HUES48 (cell line): ENCODE measurements at regions not wholly inside any gene's neighbourhood (a gene's known extent, or its start where the extent isn't known, plus 50 kb on each side); places are given as distances from the start of the nearest gene placed in this dataset.
"Not testable (repeated sequence)": the region's sequence is repeated elsewhere in the genome, so short reads cannot be mapped to it uniquely, and the experiment has no call there.

Experiments used
- H3K27ac ChIP-seq: one replicate; pipeline ENCODE4 v1.7.0; 2013; ENCODE audit warnings: low read depth, low read length, inconsistent platforms
- H3K27me3 ChIP-seq: 2 replicates; pipeline ENCODE4 v1.6.1; 2013; ENCODE audit warnings: mild to moderate bottlenecking, low read length; ENCODE audit not compliant: control insufficient read depth, insufficient read depth
- H3K36me3 ChIP-seq: 2 replicates; pipeline ENCODE4 v1.6.1; 2013; ENCODE audit warnings: low read length; ENCODE audit not compliant: control insufficient read depth, insufficient read depth
- H3K4me1 ChIP-seq: 2 replicates; pipeline ENCODE4 v1.6.1; 2013; ENCODE audit warnings: mild to moderate bottlenecking, low read length; ENCODE audit not compliant: control insufficient read depth, insufficient read depth
- H3K4me3 ChIP-seq: 2 replicates; pipeline ENCODE4 v1.5.1; 2013; ENCODE audit warnings: mild to moderate bottlenecking, low read depth, low read length
- H3K9ac ChIP-seq: 2 replicates; pipeline ENCODE4 v1.6.1; 2013; ENCODE audit warnings: mild to moderate bottlenecking, low read depth, low read length, moderate library complexity
- H3K9me3 ChIP-seq: 2 replicates; pipeline ENCODE4 v1.6.1; 2013; ENCODE audit warnings: low read length; ENCODE audit not compliant: control insufficient read depth, insufficient read depth

DNA sequence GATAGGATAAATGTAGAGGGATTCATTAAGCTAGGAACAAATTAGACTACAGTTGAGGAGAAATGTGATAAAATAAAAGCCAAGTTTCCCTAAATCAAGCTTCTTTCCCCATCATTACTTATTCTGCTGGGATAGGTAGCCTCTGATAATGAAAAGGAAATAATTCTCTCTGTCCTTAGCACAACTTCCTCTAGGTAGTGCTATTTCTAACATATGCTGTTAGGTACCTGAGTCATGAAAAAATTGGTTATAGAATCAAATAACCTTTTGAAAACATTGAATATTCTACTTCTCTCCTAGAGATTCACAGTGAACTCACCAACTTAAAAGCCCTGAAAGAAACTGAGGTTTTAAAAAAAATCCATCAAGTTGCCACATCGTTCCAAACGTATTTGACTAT is 1793.1 kb downstream of the EFNA5 start:
- Histone ChIP-seq H3K27me3 (no peaks in the 10 kb centered on the region), H3K9me3 (no peaks in the 10 kb centered on the region), H3K9ac (no peak overlapping the region), H3K4me3 (no peak overlapping the region), H3K4me1 (no peaks in the 10 kb centered on the region), H3K27ac (no peak overlapping the region), H3K36me3 (no peaks in the 10 kb centered on the region)

DNA sequence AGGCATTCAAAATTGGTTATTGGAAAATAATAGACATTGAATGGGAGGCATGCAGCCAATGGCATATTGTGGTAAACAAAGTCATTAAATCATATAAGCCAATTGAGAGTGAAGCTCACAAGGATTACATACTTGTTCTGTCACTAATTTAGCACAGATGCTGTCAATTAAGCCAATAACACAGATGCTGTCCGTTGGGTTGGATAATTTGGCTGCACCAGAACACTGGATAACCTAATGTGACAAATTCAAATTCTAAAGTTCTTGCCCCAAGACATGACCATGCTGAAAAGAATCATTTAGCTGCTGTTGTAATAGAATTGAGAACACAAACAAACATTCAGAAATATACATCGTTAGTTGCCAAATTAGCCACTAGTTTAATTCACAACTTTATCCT is 1796.4 kb downstream of the EFNA5 start:
- Histone ChIP-seq H3K27ac (no peak overlapping the region), H3K9me3 (no peaks in the 10 kb centered on the region), H3K36me3 (no peaks in the 10 kb centered on the region), H3K4me3 (no peak overlapping the region), H3K4me1 (no peaks in the 10 kb centered on the region), H3K27me3 (no peaks in the 10 kb centered on the region), H3K9ac (no peak overlapping the region)

DNA sequence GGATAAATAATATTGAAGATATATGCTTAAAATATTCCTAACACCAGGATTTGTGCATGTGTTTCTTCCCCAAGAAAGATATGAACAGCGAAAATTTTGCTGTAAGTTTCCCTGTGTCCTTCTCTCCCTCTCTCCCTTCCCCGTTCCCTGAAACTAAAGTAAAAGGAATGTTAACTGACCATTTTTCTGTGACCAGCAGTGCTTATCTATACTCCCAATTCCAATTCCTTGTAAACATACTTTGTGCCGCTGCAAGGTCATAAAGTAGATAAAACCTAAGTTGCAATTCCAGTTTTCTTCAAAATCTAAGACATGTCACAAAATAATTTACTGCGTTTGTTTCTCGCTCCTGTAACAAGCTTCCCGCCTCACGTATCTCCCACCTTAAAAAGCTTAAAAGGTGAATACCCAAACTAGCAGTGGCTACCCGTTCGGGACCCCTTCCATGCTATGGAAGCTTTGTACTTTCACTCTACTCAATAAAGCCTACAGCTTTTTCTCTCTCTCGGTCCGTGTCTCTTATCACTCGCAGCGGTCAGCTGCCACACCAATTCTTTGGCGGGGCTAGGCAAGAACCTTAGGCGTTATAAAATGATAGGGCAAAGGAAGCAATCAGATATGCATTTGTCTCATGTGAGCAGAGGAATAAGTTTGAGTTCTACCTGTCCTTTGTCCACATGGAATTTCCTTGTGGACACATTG is 1798.0 kb downstream of the EFNA5 start:
- Histone ChIP-seq H3K36me3 (no peaks in the 10 kb centered on the region), H3K9me3 (no peaks in the 10 kb centered on the region), H3K4me1 (no peaks in the 10 kb centered on the region), H3K4me3 (no peak overlapping the region), H3K9ac (no peak overlapping the region), H3K27me3 (no peaks in the 10 kb centered on the region), H3K27ac (no peak overlapping the region)

DNA sequence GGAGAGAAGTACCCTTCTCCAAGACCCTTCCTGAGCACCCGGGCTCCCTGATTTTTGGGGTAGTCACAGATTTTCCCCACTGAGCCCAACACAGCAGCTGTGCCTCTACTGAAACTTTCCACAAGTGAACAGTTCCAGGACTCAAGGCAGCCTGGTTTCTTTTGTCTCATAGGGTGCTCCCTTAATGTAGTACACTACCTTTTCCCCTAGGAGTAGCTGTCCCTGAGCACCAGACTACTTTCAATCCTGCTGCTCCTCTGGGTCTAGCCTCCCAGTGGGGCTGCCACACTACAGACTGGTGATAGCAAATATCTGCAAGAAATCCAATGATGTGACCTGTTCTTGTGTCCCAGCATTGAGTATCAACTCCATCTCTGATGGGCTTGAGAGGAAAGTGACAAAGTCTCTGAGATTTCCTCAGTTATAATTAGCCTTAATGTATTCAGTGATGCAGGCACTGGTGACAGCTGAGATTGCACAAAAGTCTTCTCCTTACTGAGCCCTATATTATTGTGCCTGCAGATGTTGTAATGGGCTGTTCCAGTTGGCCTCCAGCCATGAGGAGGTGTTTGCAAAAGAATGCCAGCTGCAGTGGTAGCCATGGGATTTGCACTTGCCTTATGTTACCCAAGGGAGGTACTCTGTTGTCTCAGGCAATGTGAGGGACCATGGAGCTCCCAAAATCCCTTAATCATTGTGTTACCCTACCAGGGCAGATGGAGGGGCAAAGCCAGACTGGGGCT is 1802.5 kb downstream of the EFNA5 start:
- no peak overlapping the region for H3K4me3 ChIP-seq
- no peak overlapping the region for H3K9ac ChIP-seq
- no peak overlapping the region for H3K27ac ChIP-seq
- H3K27me3 ChIP-seq: no peaks in the 10 kb centered on the region
- H3K4me1 ChIP-seq: no peaks in the 10 kb centered on the region
- no peaks in the 10 kb centered on the region for H3K36me3 ChIP-seq
- no peaks in the 10 kb centered on the region for H3K9me3 ChIP-seq

DNA sequence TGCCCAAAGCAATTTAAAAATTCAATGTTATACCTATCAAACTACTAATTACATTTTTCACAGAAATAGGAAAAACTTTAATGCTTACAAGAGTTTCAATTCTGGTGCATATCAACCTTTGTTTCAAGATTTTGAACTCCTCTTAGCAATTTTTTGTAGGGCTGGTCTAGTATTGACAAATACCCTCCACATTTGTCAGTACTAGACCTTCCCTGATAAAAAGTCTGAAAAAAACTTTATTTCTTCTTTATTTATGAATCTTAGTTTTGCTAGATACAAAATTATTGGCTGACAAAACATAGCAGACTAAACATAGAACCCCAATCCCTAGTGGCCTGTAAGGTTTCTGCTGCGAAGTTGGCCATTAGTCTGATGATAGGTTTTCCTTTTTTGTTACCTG is 1804.9 kb downstream of the EFNA5 start:
- H3K27ac ChIP-seq: no peak overlapping the region
- H3K36me3 ChIP-seq: no peaks in the 10 kb centered on the region
- H3K9me3 ChIP-seq: no peaks in the 10 kb centered on the region
- no peak overlapping the region for H3K9ac ChIP-seq
- no peaks in the 10 kb centered on the region for H3K4me1 ChIP-seq
- no peaks in the 10 kb centered on the region for H3K27me3 ChIP-seq
- H3K4me3 ChIP-seq: no peak overlapping the region

DNA sequence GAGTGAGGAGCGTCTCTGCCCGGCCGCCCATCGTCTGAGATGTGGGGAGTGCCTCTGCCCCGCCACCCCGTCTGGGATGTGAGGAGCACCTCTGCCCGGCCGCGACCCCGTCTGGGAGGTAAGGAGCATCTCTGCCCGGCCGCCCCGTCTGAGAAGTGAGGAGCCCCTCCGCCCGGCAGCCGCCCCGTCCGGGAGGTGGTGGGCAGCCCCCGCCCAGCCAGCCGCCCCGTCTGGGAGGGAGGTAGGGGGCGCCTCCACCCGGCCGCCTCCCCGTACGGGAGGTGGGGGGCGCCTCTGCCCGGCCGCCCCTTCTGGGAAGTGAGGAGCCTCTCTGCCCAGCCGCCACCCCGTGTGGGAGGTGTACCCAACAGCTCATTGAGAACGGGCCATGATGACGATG is 1811.4 kb downstream of the EFNA5 start:
- not testable (repeated sequence) for H3K27ac ChIP-seq, H3K4me3 ChIP-seq, H3K27me3 ChIP-seq, H3K36me3 ChIP-seq, H3K4me1 ChIP-seq, H3K9me3 ChIP-seq, H3K9ac ChIP-seq

GRCh38 chr5:105849701-105850100 is 1821.0 kb downstream of the EFNA5 start:
- no peak overlapping the region for H3K27ac ChIP-seq
- H3K36me3 ChIP-seq: no peaks in the 10 kb centered on the region
- H3K9ac ChIP-seq: no peak overlapping the region
- H3K4me3 ChIP-seq: no peak overlapping the region
- H3K4me1 ChIP-seq: no peaks in the 10 kb centered on the region
- no peaks in the 10 kb centered on the region for H3K27me3 ChIP-seq
- H3K9me3 ChIP-seq: no peaks in the 10 kb centered on the region

- Histone ChIP-seq H3K4me3 (no peak overlapping the region), H3K36me3 (no peaks in the 10 kb centered on the region), H3K4me1 (no peaks in the 10 kb centered on the region), H3K9me3 (no peaks in the 10 kb centered on the region), H3K27me3 (no peaks in the 10 kb centered on the region), H3K9ac (no peak overlapping the region), H3K27ac (no peak overlapping the region)
These were observed 1829.9 kb downstream of the EFNA5 start for GRCh38 chr5:105840800-105841199.

DNA sequence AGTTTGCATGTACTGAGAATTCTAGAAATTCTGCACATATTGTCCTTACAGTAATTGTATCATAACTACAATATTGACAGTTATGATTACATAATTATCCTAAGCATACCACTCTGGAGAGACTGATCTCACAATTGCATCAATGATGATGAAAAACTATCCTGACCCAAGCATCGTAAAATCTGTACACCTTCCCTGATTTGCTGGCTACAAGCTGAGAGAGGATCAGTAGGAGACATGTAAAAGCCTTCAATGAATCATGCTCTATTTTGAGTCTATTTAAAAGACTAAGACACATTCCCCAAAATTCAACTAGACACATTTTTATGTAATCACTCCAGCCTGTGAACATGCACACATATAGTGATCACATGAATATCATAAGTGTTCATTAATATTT is 1833.8 kb downstream of the EFNA5 start:
- no peaks in the 10 kb centered on the region for H3K36me3 ChIP-seq
- no peaks in the 10 kb centered on the region for H3K4me1 ChIP-seq
- no peaks in the 10 kb centered on the region for H3K9me3 ChIP-seq
- no peak overlapping the region for H3K27ac ChIP-seq
- H3K27me3 ChIP-seq: no peaks in the 10 kb centered on the region
- no peak overlapping the region for H3K4me3 ChIP-seq
- H3K9ac ChIP-seq: no peak overlapping the region

DNA sequence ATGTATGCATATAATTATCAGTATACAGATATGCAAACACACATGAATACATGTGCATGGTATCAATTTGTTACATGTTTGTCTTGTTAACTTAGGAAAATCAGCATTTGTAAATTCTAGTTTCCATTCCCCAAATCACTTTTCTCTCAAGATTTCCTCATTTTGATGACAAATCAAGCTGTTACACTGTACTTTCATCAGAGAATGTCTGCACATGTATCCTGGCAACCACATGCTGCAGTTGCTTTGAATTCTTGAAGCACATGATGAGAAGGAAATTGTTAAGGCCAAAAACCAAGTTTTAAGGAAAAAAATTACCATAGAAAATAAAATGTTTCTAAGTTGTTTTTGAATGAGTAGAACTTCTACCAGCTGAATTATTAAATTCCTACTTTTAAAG is 1834.5 kb downstream of the EFNA5 start:
- H3K9ac ChIP-seq: no peak overlapping the region

GRCh38 chr5:105828821-105829220 is 1841.9 kb downstream of the EFNA5 start:
- H3K27ac ChIP-seq: no peak overlapping the region

More for the DNA sequence above, 1834.5 kb downstream of the EFNA5 start:
- no peaks in the 10 kb centered on the region for H3K4me1 ChIP-seq
- no peaks in the 10 kb centered on the region for H3K27me3 ChIP-seq
- H3K4me3 ChIP-seq: no peak overlapping the region
- no peaks in the 10 kb centered on the region for H3K36me3 ChIP-seq
- no peaks in the 10 kb centered on the region for H3K9me3 ChIP-seq
- H3K27ac ChIP-seq: no peak overlapping the region

More at GRCh38 chr5:105828821-105829220, 1841.9 kb downstream of the EFNA5 start:
- peaks cover 5% of the 10 kb centered on the region; the same call in 1 of the 2 replicates for H3K4me1 ChIP-seq
- no peak overlapping the region for H3K4me3 ChIP-seq
- no peaks in the 10 kb centered on the region for H3K27me3 ChIP-seq
- no peak overlapping the region for H3K9ac ChIP-seq
- H3K36me3 ChIP-seq: no peaks in the 10 kb centered on the region
- no peaks in the 10 kb centered on the region for H3K9me3 ChIP-seq
